Kidney (tissue), 13 donors: ENCODE measurements at regions not wholly inside any gene's neighbourhood (a gene's known extent, or its start where the extent isn't known, plus 50 kb on each side); places are given as distances from the start of the nearest gene placed in this dataset.

Source experiments
- DNase-seq, 5 donors: peaks; one replicate each; pipeline ENCODE4 v3.0.0-alpha.2; 2013 to 2020
- FAIRE-seq: peaks from 2 replicates; lab custom pipeline; 2012; peaks lifted over from hg19 to GRCh38; lab: Jason Lieb, UNC
- H3K27ac ChIP-seq, 2 donors: one replicate each; pipeline ENCODE4 v1.7.0; 2013; ENCODE audit warnings: low read depth in 2 of 2, low read length in 2 of 2, inconsistent platforms in 1 of 2
- H3K27me3 ChIP-seq: one replicate; pipeline ENCODE4 v1.7.1; 2013; ENCODE audit warnings: low read length, inconsistent platforms; ENCODE audit not compliant: control insufficient read depth, insufficient read depth
- H3K36me3 ChIP-seq, 3 donors: one replicate each; pipeline versions ENCODE4 v1.7.0 to v1.7.1; 2013; ENCODE audit warnings: low read length in 3 of 3, control low read depth in 1 of 3, inconsistent platforms in 1 of 3; ENCODE audit not compliant: insufficient read depth in 3 of 3, control insufficient read depth in 2 of 3
- H3K4me1 ChIP-seq, 3 donors: one replicate each; pipeline versions ENCODE4 v1.7.0 to v1.7.1; 2013; ENCODE audit warnings: low read length in 3 of 3, inconsistent platforms in 1 of 3, low read depth in 1 of 3; ENCODE audit not compliant: control insufficient read depth in 2 of 3, insufficient read depth in 2 of 3
- H3K4me3 ChIP-seq, 3 donors: one replicate each; pipeline versions ENCODE4 v1.7.0 to v1.8.1; 2013; ENCODE audit warnings: low read length in 3 of 3, control low read depth in 1 of 3, inconsistent platforms in 1 of 3
- H3K9ac ChIP-seq, 3 donors: one replicate each; pipeline versions ENCODE4 v1.7.0 to v1.7.1; 2013; ENCODE audit warnings: low read length in 3 of 3, control low read depth in 1 of 3, inconsistent platforms in 1 of 3
- H3K9me3 ChIP-seq, 3 donors: one replicate each; pipeline versions ENCODE4 v1.7.0 to v1.7.1; 2013; ENCODE audit warnings: low read length in 3 of 3, control low read depth in 1 of 3, inconsistent platforms in 1 of 3; ENCODE audit not compliant: control insufficient read depth in 2 of 3, insufficient read depth in 1 of 3
- intact Hi-C: fragments of 100-400 bp; cut with DNase I; formaldehyde crosslinking; loops from one replicate; pipeline ENCODE4 v1.11.1; 2022
- TF ChIP-seq, protein P1 (sequence below): IDR thresholded peaks from 3 replicates; pipeline ENCODE4 v1.5.1; 2012; ENCODE audit warnings: mild to moderate bottlenecking, moderate library complexity, borderline replicate concordance; ENCODE audit not compliant: insufficient read depth; ENCODE audit errors: extremely low read depth
- donor health status: control.
- donor health status: control.
- donor health status: control.
- donor health status: control.
- donor health status: control.
- donor health status: DM: yes; HTN: yes; CAD: no.
- donor health status: Normal renal cell carcinoma (clear cell type).

DNA sequence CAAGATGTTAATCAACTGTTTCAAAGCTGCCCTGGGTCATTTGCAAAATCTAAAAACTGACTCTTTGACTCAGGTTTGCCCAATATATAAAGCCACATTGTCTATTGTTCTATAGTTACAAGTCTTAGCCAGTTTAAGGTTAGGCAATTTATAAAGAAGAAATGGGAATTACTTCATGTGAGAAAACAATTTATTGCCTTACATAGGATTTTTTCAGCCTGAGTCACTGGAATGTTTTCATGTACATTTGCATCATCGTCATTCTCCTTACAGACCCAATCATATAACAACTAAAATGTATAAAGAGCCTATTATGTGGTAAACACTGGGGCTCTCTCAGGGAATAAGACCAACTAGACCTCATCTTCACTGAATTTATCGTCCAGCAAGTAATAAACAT lies 100.3 kb upstream of the PLEKHG7 start:
- no peak overlapping the region for H3K9ac ChIP-seq
- no peak for FAIRE-seq
- H3K27ac ChIP-seq = no peak overlapping the region

DNA sequence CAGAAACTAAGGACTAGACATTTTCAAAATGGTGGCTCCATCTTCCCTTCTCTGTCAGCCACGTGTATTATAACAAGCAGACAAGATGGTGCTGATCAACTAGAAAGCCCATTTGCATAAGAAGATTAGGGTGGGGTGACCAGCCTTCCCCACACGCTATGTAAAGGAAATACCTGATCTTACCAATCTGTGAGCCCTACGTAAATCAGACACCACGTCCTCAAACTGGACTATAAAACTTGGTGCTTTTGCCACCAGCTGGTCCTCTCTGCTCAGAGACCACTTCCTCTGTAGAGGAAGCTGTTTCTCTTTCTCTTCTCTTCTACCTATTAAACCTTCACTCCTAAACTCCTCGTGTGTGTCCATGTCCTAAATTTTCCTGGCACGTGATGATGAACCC lies 101.1 kb upstream of the PLEKHG7 start:
- H3K36me3 ChIP-seq = no peaks in the 10 kb centered on the region
- peaks cover 0 to 4% (median 0%) of the 10 kb centered on the region in 3 donors for H3K9me3 ChIP-seq
- no peaks in the 10 kb centered on the region for H3K4me1 ChIP-seq
- no peak for DNase-seq
- H3K27ac ChIP-seq = no peak overlapping the region
- H3K27me3 ChIP-seq = no peaks in the 10 kb centered on the region
- H3K4me3 ChIP-seq = no peak overlapping the region
- no peak for FAIRE-seq
- no peak overlapping the region for H3K9ac ChIP-seq
- TF ChIP-seq, protein P1, sequence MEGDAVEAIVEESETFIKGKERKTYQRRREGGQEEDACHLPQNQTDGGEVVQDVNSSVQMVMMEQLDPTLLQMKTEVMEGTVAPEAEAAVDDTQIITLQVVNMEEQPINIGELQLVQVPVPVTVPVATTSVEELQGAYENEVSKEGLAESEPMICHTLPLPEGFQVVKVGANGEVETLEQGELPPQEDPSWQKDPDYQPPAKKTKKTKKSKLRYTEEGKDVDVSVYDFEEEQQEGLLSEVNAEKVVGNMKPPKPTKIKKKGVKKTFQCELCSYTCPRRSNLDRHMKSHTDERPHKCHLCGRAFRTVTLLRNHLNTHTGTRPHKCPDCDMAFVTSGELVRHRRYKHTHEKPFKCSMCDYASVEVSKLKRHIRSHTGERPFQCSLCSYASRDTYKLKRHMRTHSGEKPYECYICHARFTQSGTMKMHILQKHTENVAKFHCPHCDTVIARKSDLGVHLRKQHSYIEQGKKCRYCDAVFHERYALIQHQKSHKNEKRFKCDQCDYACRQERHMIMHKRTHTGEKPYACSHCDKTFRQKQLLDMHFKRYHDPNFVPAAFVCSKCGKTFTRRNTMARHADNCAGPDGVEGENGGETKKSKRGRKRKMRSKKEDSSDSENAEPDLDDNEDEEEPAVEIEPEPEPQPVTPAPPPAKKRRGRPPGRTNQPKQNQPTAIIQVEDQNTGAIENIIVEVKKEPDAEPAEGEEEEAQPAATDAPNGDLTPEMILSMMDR = no peak
- intact Hi-C loops = no loop called here

More for the DNA sequence above, 100.3 kb upstream of the PLEKHG7 start:
- no peak overlapping the region for H3K4me3 ChIP-seq
- no peaks in the 10 kb centered on the region for H3K27me3 ChIP-seq
- H3K36me3 ChIP-seq = no peaks in the 10 kb centered on the region
- no peak for DNase-seq
- no peaks in the 10 kb centered on the region for H3K4me1 ChIP-seq
- intact Hi-C loops = no loop called here
- TF ChIP-seq, protein P1 = no peak
- peaks cover 0 to 4% (median 0%) of the 10 kb centered on the region in 3 donors for H3K9me3 ChIP-seq

DNA sequence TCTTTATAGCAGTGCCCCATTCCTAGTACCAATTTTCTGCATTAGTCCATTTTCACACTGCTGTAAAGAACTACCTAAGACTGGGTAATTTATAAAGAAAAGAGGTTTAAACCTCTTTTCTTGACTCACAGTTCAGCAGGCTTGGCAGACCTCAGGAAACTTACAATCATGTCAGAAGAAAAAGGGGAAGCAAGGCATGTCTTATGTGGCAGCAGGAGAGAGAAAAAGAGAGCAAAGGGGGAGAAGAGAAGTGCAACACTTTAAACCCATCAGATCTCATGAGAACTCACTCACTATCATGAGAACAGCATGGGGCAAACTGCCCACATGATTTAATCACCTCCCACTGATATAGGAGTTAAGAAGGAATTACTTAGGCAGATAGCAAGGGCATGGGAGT lies 101.6 kb upstream of the PLEKHG7 start:
- H3K27me3 ChIP-seq = no peaks in the 10 kb centered on the region
- H3K4me3 ChIP-seq = no peak overlapping the region
- DNase-seq (no peak), FAIRE-seq (no peak)
- no peak overlapping the region for H3K9ac ChIP-seq
- TF ChIP-seq, protein P1 = no peak
- no peaks in the 10 kb centered on the region for H3K36me3 ChIP-seq
- no peaks in the 10 kb centered on the region for H3K4me1 ChIP-seq
- no peak overlapping the region for H3K27ac ChIP-seq
- H3K9me3 ChIP-seq = peaks cover 0 to 4% (median 0%) of the 10 kb centered on the region in 3 donors
- intact Hi-C loops = no loop called here

DNA sequence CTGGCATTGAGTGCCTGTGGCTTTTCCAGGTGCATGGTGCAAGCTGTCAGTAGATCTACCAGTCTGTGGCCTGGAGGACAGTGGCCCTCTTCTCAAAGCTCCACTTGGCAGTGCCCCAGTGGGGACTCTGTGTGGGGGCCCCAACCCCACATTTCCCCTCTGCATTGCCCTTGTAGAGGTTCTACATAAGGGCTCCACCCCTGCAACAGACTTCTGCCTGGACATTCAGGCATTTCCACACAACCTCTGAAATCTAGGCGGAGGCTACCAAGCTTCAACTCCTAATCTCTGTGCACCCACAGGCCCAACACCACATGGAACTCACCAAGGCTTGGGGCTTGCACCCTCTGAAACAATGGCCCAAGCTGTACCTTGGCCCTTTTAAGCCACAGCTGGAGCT lies 102.7 kb upstream of the PLEKHG7 start:
- H3K4me3 ChIP-seq = no peak overlapping the region
- no peaks in the 10 kb centered on the region for H3K36me3 ChIP-seq
- FAIRE-seq = no peak
- intact Hi-C loops = no loop called here
- DNase-seq = no peak
- peaks cover 0 to 4% (median 0%) of the 10 kb centered on the region in 3 donors for H3K9me3 ChIP-seq
- TF ChIP-seq, protein P1 = no peak
- no peaks in the 10 kb centered on the region for H3K4me1 ChIP-seq
- no peaks in the 10 kb centered on the region for H3K27me3 ChIP-seq
- H3K9ac ChIP-seq = no peak overlapping the region
- no peak overlapping the region for H3K27ac ChIP-seq
